ENCODE measurements at regions not wholly inside any gene's neighbourhood (a gene's known extent, or its start where the extent isn't known, plus 50 kb on each side); places are given as distances from the start of the nearest gene placed in this dataset.

DNA sequence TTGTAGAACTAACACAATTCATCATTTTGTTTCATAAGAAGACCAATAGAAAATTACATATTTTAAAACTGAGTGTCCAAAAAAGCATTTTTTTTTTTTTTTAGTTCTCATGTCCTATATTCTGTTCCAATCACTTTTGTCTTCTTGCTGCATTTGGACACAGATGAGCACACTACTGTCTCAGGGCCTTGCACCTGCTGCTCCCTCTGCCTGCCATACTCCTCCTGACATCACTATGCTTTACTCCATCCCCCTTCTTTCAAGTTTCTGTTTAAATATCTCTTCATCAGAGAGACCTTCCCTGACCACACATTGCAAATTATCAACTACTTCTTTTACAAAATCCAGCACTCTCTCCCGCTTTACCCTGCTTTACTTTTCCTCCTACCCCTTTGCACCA is 230.7 kb upstream of the GK2 start:
- no peak for TF ChIP-seq POLR2A (IDR thresholded peaks at IDR 0.05)
- TF ChIP-seq, protein P1, sequence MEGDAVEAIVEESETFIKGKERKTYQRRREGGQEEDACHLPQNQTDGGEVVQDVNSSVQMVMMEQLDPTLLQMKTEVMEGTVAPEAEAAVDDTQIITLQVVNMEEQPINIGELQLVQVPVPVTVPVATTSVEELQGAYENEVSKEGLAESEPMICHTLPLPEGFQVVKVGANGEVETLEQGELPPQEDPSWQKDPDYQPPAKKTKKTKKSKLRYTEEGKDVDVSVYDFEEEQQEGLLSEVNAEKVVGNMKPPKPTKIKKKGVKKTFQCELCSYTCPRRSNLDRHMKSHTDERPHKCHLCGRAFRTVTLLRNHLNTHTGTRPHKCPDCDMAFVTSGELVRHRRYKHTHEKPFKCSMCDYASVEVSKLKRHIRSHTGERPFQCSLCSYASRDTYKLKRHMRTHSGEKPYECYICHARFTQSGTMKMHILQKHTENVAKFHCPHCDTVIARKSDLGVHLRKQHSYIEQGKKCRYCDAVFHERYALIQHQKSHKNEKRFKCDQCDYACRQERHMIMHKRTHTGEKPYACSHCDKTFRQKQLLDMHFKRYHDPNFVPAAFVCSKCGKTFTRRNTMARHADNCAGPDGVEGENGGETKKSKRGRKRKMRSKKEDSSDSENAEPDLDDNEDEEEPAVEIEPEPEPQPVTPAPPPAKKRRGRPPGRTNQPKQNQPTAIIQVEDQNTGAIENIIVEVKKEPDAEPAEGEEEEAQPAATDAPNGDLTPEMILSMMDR (IDR thresholded peaks at IDR 0.05), result no peak
